ENCODE measurements at regions not wholly inside any gene's neighbourhood (a gene's known extent, or its start where the extent isn't known, plus 50 kb on each side); places are given as distances from the start of the nearest gene placed in this dataset.

DNA sequence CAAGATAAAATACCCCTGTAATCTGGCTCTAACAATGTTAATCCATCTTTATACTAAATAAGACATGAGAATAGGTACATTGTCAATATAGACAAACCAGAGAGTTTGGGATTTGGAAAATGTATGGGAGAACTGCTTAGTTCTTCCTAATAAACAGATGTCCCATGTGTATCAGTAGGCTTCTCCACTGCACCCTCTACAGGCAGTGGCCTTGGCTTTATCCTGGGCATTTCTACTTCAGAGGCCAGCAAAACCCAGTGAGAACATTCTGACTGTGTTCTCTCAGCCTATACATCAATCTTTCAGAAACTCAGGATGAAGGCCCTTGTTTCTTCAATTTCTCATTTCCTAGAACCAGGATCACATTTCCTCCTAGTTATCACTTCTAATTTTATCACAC lies 1167.5 kb upstream of the ACVR2A start:
- peak; percentile 17 for DNase-seq (ENCODE audit: low read depth)

DNA sequence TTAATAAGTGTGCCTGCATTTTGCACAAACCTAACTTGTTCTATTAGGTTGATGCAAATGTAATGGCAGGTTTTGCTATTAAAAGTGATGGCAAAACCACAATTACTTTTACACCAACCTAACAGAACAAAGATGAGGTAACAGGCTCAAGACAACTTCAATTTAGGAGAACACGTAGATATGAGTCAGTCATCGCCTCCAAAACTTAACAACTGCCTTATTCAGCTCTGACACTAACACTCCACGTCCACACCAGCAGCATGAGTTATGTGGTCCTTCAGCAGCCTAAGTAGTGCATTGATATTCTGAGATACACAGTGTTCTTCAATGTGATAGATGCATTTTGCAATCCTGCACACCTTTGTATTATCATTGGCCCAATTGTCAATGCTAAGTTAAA lies 1175.1 kb upstream of the ACVR2A start:
- DNase-seq (ENCODE audit: low read depth): no peak

DNA sequence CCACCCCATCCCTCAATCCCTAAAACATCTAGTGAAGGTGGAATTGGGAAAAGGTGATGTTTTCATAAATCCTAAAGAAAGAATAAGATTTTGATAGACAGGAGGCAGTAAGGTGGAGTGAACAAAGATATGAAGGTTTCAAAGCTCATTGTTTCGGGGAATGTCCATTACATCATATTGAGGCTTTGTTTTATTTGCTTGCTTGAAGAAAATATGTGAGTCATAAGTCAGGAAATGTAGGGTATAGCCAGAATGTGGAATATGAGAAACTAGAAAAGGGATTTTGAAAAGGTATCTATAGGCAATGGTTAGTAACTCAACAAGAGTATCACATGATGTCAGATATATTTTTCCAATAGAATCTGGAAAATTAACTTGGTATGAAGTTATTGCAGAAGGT lies 1178.5 kb upstream of the ACVR2A start:
- DNase-seq (ENCODE audit: low read depth): peak; percentile 48

DNA sequence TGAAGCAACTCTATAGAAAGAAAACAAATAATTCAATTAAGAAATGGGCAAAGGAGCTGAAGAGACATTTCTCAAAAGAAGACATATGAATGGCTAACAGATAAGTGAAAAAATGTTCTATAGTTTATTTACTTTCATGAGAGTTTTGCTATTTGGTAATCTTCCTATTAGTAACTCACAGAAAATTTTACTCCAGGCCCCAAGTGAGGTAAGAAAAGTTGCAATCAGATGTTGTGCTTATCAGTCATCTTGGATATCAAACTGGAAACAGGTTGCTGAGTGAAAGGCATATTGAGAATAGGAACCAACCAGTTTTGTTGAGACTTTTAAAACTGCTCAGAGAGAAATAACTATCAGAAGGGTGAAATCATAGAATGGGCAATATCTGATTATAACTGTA lies 1179.0 kb upstream of the ACVR2A start:
- peak; percentile 4 for DNase-seq (ENCODE audit: low read depth)

DNA sequence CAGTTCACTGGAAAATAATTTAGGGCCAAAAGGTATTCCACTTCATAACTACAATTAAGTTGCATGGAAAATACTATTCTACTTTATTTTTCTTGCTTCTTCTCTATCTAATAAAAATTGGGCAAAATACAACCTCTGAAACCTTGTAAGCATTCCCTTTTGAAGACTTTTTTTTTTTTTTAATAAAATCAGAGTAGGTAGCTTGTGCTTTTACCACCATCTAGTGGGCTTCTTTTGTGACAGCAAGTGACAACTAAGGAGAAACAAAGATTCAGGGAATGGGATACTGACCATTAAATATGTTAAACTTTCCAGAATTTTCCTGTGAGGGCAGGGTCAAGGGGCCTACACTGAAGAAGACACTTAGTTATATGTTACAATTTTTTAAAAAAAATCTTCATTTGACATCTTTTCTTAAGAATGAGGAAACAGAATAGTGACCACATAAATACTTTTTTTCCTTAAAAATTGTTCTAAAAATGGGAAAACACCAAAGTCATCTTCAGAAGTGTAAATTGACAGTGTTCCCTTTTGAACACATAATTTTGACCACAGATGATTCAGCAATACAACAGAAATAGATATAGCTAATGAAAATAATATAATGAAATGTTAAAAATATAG lies 1183.2 kb upstream of the ACVR2A start:
- peak; percentile 70 for DNase-seq (ENCODE audit: low read depth)

DNA sequence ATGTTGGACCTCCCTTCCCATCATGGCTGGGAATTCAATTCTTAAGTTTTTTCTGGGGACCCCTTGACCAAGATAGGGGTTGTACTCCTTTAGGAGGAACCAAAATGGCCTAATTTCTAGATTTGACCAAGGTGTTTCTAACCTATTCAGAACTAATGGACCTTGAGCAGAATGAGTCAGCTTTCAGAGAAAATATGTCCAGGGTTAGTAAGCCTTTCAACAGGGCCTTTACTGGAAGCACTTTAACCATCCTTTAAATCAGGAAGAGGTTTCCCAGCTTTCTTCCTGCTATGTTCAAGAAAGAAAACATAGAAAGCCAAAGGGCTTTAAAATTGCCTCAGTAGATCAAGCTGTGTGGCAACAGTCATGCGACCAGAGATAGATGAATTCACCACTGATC lies 1184.9 kb upstream of the ACVR2A start:
- DNase-seq (ENCODE audit: low read depth): no peak

DNA sequence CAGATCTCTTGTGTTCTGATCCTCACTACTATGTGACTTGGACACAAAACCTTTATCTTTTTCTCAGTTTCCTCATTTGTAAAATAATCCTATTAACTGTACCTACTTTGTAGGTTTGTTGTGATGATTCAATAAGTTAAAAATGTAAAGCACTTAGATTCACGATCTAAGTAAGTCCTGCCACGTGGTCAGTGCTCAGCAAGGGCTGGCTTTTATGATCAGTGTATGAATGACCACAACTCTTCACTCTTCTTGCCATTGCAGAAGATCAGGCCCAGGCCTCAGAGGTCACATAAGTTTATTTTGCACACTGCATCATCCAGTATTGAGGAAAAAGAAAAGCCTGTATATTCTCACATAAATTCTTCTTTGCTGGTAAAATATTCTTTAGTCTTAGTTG lies 1192.5 kb upstream of the ACVR2A start:
- DNase-seq (ENCODE audit: low read depth): peak; percentile 75

DNA sequence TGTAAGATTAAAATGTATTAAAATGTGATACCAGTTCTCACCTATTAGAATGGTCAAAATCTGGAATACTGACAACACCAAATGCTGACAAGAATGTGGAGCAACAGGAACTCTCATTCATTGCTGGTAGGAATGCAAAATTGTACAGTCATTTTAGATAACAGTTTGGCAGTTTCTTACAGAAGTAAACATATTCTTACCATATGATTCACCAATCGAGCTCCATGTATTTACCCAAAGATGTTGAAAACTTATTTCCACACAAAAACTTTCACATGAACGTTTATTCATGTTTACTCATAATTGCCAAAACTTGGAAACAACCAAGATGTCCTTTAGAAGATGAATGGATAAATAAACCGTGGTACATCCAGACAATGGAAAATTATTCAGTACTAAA lies 1193.5 kb upstream of the ACVR2A start:
- peak; percentile 32 for DNase-seq (ENCODE audit: low read depth)

DNA sequence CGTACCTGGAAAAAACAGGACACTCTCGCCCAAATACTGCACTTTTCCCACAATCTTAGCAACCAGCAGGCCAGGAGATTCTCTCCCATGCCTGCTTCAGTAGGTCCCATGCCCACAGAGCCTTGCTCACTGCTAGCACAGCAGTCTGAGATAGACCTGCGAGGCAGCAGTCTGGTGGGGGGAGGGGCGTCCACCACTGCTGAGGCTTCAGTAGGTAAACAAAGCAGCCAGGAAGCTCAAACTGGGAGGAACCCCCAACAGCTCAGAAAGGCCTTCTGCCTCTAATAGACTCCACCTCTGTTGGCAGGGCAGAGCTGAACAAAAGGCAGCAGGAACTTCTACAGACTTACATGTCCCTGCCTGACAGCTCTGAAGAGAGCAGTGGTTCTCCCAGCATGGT lies 1202.8 kb upstream of the ACVR2A start:
- no peak for DNase-seq (ENCODE audit: low read depth)

DNA sequence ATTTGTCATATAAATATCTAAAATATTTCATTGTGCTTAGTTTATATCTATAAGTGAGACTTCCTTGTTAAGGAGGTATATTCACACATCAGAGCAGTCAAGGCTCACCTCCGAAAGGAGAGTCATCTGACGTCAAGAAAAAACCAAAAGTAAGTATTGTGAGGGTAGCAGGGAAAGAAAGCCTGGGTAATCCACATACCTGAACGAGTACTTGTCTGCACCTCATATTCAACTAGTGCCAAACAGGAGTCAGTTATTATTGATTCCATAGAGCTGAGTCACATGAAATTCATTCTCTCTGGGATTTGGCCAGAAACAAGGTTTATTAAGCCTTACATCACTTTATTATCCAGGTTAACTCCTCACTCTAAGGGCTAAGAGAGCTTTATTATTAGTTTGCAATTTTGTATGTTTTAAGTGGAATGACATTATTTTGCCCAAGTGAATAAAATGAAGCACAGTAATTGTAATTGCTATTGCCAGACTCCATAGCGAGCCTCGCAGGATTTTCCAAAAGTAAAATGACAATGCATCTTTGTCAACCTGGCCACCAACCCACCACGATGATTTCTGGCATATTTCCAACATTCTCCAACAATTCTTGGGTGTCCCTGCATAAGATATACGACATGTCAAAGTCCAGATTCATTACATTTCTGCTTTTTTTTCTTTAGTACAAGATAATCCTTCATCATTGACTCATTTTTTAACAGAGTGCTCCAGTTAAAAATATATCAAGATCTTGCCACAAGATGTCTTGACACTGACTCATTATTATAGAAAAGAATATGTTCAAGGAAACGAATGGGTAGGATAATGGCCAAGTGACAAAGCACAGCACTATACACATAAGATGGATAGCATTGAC lies 1210.4 kb upstream of the ACVR2A start:
- peak; percentile 90 for DNase-seq (ENCODE audit: low read depth)

DNA sequence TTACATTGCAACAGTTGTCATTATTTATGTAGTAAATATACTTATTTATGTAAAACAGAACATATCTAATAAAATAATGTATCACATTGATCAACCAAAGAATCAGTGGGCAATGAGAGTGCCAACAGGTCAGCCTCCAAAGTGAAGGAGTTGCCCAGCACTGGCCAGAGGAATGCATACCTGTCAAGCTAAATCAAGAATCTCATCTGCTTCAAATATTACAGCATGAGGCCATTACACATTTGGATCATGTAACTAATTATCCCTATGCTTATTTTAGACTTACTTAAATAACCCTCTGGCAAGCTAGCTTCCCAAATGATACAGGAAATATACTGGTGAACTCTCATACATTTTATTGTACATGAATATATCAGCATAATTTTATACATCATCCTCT lies 1211.7 kb upstream of the ACVR2A start:
- no peak for DNase-seq (ENCODE audit: low read depth)

DNA sequence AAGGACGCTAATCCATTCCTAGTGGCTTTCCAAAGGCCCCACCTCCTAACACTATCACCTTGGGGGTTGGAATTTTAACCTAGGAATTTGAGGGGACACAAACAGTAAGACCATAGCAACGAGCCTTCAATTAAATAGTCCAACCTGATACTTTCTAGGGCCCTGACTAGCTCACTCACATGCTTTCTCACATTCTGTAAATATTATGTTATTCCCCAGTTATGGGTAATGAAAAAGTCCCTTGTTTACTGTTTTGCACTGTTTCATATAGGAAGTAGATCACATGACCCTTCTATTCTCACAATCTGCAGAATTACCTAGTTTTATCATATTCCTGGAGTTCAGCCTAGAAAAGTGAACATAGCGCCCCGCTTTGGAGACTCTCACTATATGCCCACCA lies 1212.1 kb upstream of the ACVR2A start:
- no peak for DNase-seq (ENCODE audit: low read depth)

DNA sequence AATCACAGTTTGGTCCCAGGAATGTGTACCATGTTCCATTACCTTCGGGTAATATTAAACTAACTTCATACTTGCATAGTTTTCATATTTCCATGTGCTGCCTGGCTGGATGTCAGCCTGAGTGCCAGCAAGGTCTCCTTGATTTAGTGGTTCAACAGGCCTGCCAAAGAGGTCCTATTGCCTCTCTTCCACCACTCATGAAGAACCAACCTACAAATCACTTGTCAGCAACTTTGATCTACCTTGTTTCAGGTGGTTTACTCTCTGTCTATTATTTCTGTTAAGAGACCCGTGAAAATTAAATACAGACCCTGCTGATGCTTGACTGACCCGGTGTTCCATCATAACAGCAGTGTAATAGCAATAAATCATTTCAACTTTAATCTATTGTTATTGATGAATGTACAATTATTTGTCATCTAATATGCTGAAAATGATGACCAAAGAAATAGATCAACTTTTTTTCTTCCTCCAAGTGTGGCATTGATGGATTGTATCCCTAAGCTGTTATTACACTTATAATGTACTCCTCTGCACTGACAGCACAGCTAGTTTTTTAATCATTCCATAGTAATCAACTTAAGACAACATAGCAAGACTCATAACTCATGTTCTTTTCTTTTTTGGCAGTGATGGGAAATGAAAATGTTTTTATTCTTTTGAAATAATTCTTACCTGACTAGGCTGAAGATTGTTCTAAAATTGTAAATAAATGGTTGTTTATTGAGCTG lies 1220.2 kb upstream of the ACVR2A start:
- no peak for DNase-seq (ENCODE audit: low read depth)

DNA sequence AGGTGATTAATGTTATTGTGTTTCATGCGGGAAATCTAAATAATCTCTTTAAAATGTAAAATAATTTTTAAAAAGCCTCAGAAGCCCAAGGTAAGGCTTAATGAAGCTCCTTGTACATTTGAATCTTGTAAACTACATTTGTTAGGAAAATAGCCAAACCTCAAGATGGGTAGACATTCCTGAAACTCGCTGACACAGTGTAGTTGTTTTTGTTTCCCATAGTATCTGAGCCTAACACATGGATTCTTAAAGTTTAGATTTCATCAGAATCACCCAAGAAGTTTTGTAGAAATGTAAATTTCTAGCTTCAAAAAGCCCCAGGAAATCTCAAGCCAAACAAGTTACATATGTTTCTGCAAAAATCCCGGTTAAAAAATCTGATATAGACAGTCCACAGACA lies 1221.1 kb upstream of the ACVR2A start:
- no peak for DNase-seq (ENCODE audit: low read depth)

DNA sequence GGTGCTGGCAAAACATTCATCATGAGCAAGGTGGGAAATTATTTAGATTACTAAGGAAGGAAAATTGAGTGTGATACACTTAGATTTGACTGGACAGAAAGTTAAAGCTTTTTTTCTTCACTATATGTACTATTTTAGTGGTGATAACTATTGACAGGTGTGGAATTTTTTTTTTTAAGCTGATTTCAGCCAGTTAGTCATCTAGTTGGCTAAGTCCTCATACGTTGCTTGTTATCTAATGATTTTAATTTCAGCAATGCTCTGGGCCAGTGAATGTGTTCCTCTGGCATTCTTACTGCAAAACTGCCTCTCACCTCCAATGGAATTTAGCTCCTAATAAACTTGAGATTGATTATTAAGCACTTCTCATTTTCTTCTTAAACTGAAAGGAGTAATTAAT lies 1223.2 kb upstream of the ACVR2A start:
- no peak for DNase-seq (ENCODE audit: low read depth)

DNA sequence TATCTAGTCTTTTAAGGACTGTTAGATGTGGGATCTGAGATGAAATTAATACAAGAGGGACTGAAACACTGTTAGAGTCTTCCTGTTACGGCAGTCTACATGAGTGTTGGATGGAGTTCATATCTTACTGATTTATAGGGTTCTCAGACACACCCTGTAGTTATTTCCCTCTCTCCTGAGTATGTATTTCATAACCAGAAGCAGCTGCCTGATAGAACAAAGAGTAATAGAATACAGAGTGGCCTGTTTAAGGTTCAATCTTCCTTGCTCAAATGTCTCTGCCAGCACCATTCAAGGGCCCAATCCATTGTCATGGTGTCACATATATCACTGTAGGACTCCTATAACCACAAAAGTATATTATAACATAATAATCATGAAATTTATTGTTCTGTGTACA lies 1229.1 kb upstream of the ACVR2A start:
- no peak for DNase-seq (ENCODE audit: low read depth)

DNA sequence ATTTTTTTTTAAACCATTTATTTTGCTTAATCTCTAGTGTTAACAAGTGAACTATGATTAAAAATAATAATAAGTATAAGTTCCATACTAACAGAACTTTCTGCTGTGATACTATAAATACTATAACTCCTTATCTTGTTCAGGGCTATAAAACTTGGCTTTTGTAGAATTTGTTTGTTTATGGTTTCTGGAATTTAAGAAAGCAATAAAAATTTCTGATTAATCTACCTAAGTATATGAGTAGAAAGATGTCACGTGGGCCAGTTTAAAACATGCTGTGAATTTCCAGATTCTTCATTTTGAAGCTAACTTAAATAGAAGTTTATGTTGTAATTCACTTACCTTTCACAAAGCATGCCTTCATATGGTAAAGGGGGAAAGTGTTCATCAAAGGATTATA lies 1236.3 kb upstream of the ACVR2A start:
- no peak for DNase-seq (ENCODE audit: low read depth)

DNA sequence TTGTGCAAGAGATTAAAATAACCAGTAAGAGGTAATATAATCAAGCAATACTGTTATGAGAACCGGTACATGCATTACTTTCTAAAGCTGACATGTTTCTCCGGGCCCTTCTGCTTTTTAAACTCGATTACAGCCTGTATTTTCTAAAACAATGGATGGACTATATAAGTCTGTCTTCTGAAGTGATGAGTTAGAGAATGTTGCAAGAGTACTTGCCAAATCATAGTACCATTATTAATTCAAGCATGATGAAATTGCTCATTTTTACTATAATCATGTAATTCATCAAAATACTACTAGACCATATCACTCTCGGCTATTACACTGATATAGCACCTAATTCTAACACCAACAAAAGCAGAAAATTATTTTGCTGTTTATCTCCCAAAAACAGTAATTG lies 1240.3 kb upstream of the ACVR2A start:
- DNase-seq (ENCODE audit: low read depth): no peak

DNA sequence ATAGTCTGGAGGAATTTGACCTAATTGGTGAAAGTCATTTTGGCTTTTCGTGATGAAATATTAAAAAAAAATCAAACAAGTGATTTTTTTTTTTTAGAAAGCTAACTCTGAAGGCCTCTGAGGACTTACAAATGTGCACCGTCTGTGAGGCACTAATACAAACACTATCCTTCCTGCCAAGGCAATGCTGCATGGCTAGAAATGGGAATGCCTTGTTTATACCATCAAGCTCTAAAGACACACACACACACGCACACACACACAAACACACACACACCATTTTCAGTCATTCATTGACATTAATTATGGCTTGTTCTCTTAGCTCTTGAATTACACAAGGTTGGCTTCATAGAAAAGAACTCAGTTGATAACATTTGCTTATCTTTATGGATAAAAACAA lies 1242.0 kb upstream of the ACVR2A start:
- peak; percentile 3 for DNase-seq (ENCODE audit: low read depth)

DNA sequence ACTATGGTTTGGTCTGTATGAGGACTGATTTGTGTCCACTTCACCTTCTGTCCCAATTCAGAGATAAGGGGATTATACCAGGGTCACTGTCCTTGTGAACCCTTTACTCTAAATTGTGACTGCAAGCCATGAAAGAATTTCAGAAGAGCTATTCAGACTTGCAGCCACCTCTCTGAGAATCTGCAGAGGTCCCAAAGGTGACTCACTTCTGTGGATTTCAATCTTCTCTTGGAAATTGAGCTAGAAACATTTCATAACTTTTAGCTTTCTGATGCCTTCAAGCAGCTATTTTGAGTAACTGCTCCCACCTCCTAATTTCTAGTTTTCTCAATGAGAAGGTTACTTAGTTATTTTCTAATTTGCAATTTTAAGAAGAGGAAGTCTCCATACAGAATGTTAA lies 1242.4 kb upstream of the ACVR2A start:
- DNase-seq (ENCODE audit: low read depth): peak; percentile 67

DNA sequence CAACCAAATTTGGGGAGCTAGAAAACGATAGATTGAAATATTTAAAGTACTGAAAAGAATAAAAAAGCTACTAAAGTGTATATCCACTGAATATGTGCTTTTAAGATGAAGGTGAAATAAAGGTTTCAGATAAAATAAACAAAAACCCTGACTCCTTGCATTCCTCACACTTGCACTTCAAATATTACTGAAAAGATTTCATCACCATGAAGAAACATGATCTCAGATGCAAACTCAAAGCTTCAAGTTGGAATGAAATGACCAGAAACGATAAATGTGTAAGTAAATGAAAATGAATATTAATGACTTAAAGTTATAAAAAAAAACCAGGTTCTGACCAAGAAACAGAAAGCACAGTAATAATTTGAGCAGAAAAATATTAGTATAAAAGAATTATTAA lies 1246.0 kb upstream of the ACVR2A start:
- DNase-seq (ENCODE audit: low read depth): no peak

DNA sequence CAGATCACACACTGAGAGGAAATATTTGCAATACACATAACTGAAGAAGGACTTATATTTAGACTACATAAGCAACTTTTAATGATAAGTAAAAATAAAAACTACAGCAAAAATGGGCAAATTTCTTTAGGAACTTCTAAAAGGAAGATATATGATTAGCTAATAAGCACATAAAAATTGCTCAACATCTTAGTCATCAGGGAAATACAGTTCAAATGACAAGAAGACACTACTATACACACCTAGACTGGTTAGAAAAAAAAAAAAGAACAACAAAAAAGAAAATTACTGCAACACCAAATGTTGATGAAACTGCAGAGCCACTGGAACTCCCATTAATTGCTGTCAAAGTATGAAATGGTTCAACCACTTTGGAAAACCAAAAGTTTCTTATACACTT lies 1247.5 kb upstream of the ACVR2A start:
- DNase-seq (ENCODE audit: low read depth): peak; percentile 1

DNA sequence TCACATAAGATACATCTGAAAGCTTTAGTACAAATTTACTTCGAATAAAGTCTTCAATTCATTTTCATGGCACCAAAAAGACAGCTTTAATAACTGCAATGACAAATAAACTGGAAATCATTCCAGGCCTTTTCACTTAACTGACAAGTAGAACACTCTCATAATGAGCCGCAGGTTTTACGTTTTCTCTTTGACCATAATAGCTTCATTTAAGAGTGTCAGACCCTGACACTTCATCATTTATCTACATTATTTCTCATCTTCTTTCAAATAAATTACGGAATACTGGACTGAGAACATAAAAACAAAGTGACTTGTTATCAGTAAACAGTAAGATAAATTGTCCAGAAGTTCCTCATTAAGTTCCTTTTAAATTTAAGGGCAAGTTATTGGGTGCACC lies 1252.9 kb upstream of the ACVR2A start:
- DNase-seq (ENCODE audit: low read depth): no peak
